GM12878 (cell line): ENCODE measurements at regions not wholly inside any gene's neighbourhood (a gene's known extent, or its start where the extent isn't known, plus 50 kb on each side); places are given as distances from the start of the nearest gene placed in this dataset.

Source experiments
- CEBPB ChIP-seq, 2 experiments: fragments of 150-350 bp in 1 of 2; IDR thresholded peaks; 2 replicates each; pipeline ENCODE4 v1.6.1; 2012 to 2014; ENCODE audit warnings: low read depth in 2 of 2, low read length in 2 of 2, borderline replicate concordance in 1 of 2, inconsistent platforms in 1 of 2
- ETV6 ChIP-seq, 2 experiments: fragments of 450-650 bp in 1 of 2; IDR thresholded peaks in 1 of 2; conservative IDR thresholded peaks in 1 of 2; 2 replicates each; pipeline ENCODE4 v1.6.1; 2014; ENCODE audit warnings: antibody characterized with exemption in 1 of 2, borderline replicate concordance in 1 of 2, low read depth in 1 of 2, mild to moderate bottlenecking in 1 of 2, moderate library complexity in 1 of 2
- MYC ChIP-seq: IDR thresholded peaks from 2 replicates; pipeline ENCODE4 v1.6.1; 2011; ENCODE audit warnings: mild to moderate bottlenecking, low read length, moderate library complexity, inconsistent platforms; ENCODE audit not compliant: insufficient read depth, insufficient replicate concordance, insufficient read length, severe bottlenecking
- NKRF ChIP-seq: fragments of 450-650 bp; conservative IDR thresholded peaks from 2 replicates; pipeline ENCODE4 v1.6.1; 2017; ENCODE audit warnings: mild to moderate bottlenecking, moderate library complexity
- NRF1 ChIP-seq: conservative IDR thresholded peaks from 2 replicates; pipeline ENCODE4 v1.6.1; 2011; ENCODE audit warnings: mild to moderate bottlenecking, low read depth, low read length, improper control_type of control experiment
- RELB ChIP-seq: fragments of 450-650 bp; IDR thresholded peaks from 2 replicates; pipeline ENCODE4 v1.6.1; 2017; ENCODE audit warnings: low read depth, mild to moderate bottlenecking, moderate library complexity
- ZBTB11 ChIP-seq: fragments of 450-650 bp; formaldehyde crosslinking; IDR thresholded peaks from 2 replicates; pipeline ENCODE4 v1.5.0; 2022; ENCODE audit warnings: mild to moderate bottlenecking, missing genetic modification characterization

GRCh38 chr5:54854883-54855581 lies 130.4 kb downstream of the ESM1 start (continued):
- TF ChIP-seq CEBPB (IDR thresholded peaks at IDR 0.05; ENCODE audit: borderline replicate concordance in 1 of 2, low read depth in 2 of 2, low read length in 2 of 2) (no peak), ETV6 (conservative IDR thresholded peaks at IDR 0.05 in 1 of 2, IDR thresholded peaks at IDR 0.05 in 1 of 2; ENCODE audit: borderline replicate concordance in 1 of 2, low read depth in 1 of 2) (no peak), NKRF (no peak), MYC (no peak), ZBTB11 (CRISPR knock-in tag) (no peak), NRF1 (no peak), RELB (no peak)
